Astrocyte (in vitro differentiated cells and primary cell): ENCODE measurements at regions not wholly inside any gene's neighbourhood (a gene's known extent, or its start where the extent isn't known, plus 50 kb on each side); places are given as distances from the start of the nearest gene placed in this dataset.

Source experiments
- CTCF ChIP-seq: IDR thresholded peaks from 2 replicates; pipeline ENCODE4 v1.5.1; 2011; ENCODE audit warnings: low read depth, mild to moderate bottlenecking, inconsistent platforms, low read length, moderate library complexity; ENCODE audit not compliant: insufficient read depth
- EZH2 ChIP-seq: IDR thresholded peaks from 2 replicates; pipeline ENCODE4 v1.6.1; 2012; ENCODE audit warnings: mild to moderate bottlenecking, low read length, inconsistent platforms; ENCODE audit not compliant: insufficient read depth

- TF ChIP-seq CTCF (no peak), EZH2 (no peak)
Observed at GRCh38 chr22:47994045-47994444, 1231.6 kb downstream of the TBC1D22A start.
